Esophagus squamous epithelium (tissue), 5 donors: ENCODE measurements at regions not wholly inside any gene's neighbourhood (a gene's known extent, or its start where the extent isn't known, plus 50 kb on each side); places are given as distances from the start of the nearest gene placed in this dataset.

Experiments used
- DNase-seq: peaks from one replicate; lab custom pipeline; 2025; lab: John Stamatoyannopoulos, UW
- H3K27ac ChIP-seq, 4 donors: fragments of 200-600 bp; sonication (generic); one replicate each; pipeline ENCODE4 v1.5.1; 2016 to 2019; ENCODE audit warnings: mild to moderate bottlenecking in 1 of 4
- H3K27me3 ChIP-seq, 4 donors: fragments of 200-600 bp; sonication (generic); 1 replicate in 3 of 4; 2 replicates in 1 of 4; pipeline versions ENCODE4 v1.5.1 to v1.6.0; 2017 to 2021; ENCODE audit warnings: antibody characterized with exemption in 1 of 4
- H3K36me3 ChIP-seq, 3 donors: fragments of 200-600 bp; sonication (generic); one replicate each; pipeline ENCODE4 v1.5.1; 2016 to 2019
- H3K4me1 ChIP-seq, 3 donors: fragments of 200-600 bp; sonication (generic); one replicate each; pipeline ENCODE4 v1.5.1; 2017 to 2019
- H3K4me3 ChIP-seq, 4 donors: fragments of 200-600 bp; sonication (generic); 1 replicate in 3 of 4; 2 replicates in 1 of 4; pipeline ENCODE4 v1.5.1; 2016 to 2019; ENCODE audit warnings: mild to moderate bottlenecking in 2 of 4, moderate library complexity in 1 of 4
- H3K9me3 ChIP-seq, 3 donors: fragments of 200-600 bp; sonication (generic); one replicate each; pipeline ENCODE4 v1.5.1; 2016 to 2019
- POLR2A ChIP-seq, 4 donors: fragments of 450-650 bp; IDR thresholded peaks; one replicate each; pipeline ENCODE4 v1.6.1; 2017; ENCODE audit warnings: antibody characterized with exemption in 4 of 4, mild to moderate bottlenecking in 4 of 4, moderate library complexity in 3 of 4
- WGBS, 2 donors: methylation state at CpG; one replicate each; pipeline ENCODE4 v1.1.5; 2018; 5-methylcytosine and 5-hydroxymethylcytosine counted together
- intact Hi-C: fragments of 100-400 bp; cut with DNase I; formaldehyde crosslinking; loops from one replicate; pipeline ENCODE4 v1.15.0; 2022
- TF ChIP-seq, protein P1 (sequence below), 6 experiments: fragments of 450-650 bp in 4 of 6; fragments of 200-600 bp in 2 of 6; sonication (generic) in 2 of 6; IDR thresholded peaks; one replicate each; pipeline ENCODE4 v1.5.1; 2016 to 2019; ENCODE audit warnings: antibody characterized with exemption in 6 of 6, mild to moderate bottlenecking in 4 of 6, moderate library complexity in 4 of 6
- donor health status: DM: yes; HTN: yes; CAD: no.

DNA sequence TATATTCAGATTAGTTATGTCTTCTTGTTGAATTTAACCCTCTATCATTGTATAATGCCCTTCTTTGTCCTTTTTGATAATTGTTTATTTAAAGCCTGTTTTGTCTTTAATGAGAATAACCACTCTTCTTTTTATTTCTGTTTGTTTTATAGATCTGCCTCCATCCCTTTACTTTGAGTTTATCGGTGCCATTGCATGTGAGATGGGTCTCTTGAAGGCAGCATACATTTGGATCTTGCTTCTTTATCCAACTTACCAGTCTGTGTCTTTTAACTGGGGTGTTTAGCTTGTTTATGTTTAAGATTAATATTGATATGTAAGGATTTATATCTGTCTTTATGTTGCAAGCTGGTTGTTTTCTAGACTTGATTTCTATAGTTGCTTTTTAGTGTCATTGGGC, 115.8 kb downstream of the RTL3 start:
- Histone ChIP-seq H3K27me3 (no peaks in the 10 kb centered on the region), H3K4me3 (no peak overlapping the region), H3K27ac (no peak overlapping the region), H3K9me3 (no peaks in the 10 kb centered on the region), H3K36me3 (no peaks in the 10 kb centered on the region), H3K4me1 (no peaks in the 10 kb centered on the region)
- intact Hi-C loops = no loop called here
- no peak for DNase-seq
- WGBS, 2 donors = 73 to 83% methylated on average over 1 of the region's 1 CpG
- no peak for TF ChIP-seq POLR2A (IDR thresholded peaks at IDR 0.05)
- TF ChIP-seq, protein P1, sequence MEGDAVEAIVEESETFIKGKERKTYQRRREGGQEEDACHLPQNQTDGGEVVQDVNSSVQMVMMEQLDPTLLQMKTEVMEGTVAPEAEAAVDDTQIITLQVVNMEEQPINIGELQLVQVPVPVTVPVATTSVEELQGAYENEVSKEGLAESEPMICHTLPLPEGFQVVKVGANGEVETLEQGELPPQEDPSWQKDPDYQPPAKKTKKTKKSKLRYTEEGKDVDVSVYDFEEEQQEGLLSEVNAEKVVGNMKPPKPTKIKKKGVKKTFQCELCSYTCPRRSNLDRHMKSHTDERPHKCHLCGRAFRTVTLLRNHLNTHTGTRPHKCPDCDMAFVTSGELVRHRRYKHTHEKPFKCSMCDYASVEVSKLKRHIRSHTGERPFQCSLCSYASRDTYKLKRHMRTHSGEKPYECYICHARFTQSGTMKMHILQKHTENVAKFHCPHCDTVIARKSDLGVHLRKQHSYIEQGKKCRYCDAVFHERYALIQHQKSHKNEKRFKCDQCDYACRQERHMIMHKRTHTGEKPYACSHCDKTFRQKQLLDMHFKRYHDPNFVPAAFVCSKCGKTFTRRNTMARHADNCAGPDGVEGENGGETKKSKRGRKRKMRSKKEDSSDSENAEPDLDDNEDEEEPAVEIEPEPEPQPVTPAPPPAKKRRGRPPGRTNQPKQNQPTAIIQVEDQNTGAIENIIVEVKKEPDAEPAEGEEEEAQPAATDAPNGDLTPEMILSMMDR (IDR thresholded peaks at IDR 0.05) = no peak

DNA sequence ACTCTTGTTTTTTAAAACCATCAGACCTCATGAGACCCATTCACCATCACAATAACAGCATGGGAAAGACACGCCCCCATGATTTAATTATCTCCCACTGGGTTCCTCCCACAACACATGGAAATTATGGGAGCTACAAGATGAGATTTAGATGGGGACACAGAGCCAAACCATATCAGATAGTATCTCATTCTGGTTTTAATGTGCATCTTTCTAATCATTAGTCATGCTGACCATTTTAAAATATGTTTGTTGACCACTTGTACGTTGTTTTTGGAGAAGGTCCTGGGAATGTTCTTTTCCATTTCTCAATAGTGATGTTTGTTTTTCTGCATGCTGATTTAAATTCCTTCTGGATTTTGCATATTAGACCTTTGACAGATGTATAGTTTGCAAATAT, 119.0 kb downstream of the RTL3 start:
- Histone ChIP-seq H3K36me3 (no peaks in the 10 kb centered on the region), H3K4me1 (no peaks in the 10 kb centered on the region), H3K27ac (no peak overlapping the region), H3K27me3 (no peaks in the 10 kb centered on the region), H3K9me3 (no peaks in the 10 kb centered on the region), H3K4me3 (no peak overlapping the region)
- intact Hi-C loops = no loop called here
- WGBS, 2 donors = 74 to 93% methylated on average over 1 to 2 of the region's 2 CpGs
- no peak for DNase-seq
- TF ChIP-seq, protein P1 (IDR thresholded peaks at IDR 0.05) = no peak
- no peak for TF ChIP-seq POLR2A (IDR thresholded peaks at IDR 0.05)

DNA sequence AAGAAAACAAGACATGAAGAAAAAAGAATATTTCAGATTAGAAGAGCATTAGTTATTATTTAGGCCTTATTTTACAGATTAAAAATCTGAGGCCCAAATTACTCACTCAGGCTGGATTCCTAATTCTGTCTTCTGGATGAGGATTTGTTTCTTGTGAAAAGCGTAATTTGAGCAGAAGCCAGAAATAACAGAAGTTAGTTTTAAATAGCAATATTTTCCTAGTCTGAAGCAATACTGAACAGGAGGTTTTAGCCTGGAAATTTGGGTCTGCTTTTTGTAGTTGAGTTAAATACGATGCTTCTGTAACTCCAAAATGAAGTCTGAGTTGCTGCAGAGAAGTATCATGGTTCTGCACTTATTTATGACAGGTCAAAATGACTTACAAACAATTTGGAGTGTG, 124.9 kb downstream of the RTL3 start:
- H3K36me3 ChIP-seq = no peaks in the 10 kb centered on the region
- intact Hi-C loops = no loop called here
- no peak for DNase-seq
- no peak overlapping the region for H3K27ac ChIP-seq
- H3K27me3 ChIP-seq = no peaks in the 10 kb centered on the region
- peaks cover 0 to 6% (median 0%) of the 10 kb centered on the region in 3 donors for H3K4me1 ChIP-seq
- WGBS, 2 donors = 64 to 77% methylated on average over 2 of the region's 2 CpGs
- H3K9me3 ChIP-seq = no peaks in the 10 kb centered on the region
- no peak overlapping the region for H3K4me3 ChIP-seq
- no peak for TF ChIP-seq POLR2A (IDR thresholded peaks at IDR 0.05)
- TF ChIP-seq, protein P1 (IDR thresholded peaks at IDR 0.05) = no peak

DNA sequence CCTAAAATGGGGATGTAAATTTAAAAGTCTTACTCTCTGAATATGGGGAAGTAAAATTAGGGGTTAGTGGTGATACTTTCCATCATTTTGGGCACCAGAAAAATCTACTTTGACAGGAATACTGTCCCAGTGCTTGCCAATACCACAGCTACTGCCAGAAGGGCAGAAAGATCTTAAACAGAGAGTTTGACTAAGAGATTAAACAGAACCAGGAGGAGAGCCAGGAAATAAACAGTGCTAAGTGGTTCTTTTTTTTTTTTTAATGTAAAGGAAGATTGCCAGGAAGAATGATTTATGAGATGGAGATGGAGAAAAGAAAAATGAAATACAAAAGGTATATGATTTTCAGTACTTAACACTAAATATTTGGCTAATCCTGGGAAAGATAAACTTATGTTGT, 126.8 kb downstream of the RTL3 start:
- TF ChIP-seq, protein P1 (IDR thresholded peaks at IDR 0.05) = no peak
- TF ChIP-seq POLR2A (IDR thresholded peaks at IDR 0.05) = no peak
- no peak for DNase-seq
- H3K4me1 ChIP-seq = peaks cover 0 to 6% (median 0%) of the 10 kb centered on the region in 3 donors
- H3K27ac ChIP-seq = no peak overlapping the region
- H3K4me3 ChIP-seq = no peak overlapping the region
- no peaks in the 10 kb centered on the region for H3K9me3 ChIP-seq
- intact Hi-C loops = no loop called here
- H3K27me3 ChIP-seq = no peaks in the 10 kb centered on the region
- H3K36me3 ChIP-seq = no peaks in the 10 kb centered on the region

DNA sequence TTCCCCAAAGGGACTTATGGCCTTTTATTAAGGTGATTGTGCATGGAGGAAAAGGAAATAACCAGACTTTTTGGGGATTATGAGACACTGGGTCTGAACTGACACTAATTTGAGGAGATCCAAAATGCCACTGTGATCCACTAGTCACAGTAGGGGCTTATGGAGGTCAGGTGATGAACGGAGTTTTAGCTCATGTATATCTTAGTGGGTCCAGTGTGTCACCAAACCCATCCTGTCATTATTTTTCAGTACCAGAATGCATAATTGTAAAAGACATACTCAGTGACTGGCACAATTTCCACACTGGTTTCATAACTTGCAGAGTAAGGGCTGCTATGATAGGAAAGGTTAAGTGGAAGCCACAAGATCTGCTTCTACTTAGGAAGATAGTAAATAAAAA, 131.3 kb downstream of the RTL3 start:
- no peaks in the 10 kb centered on the region for H3K9me3 ChIP-seq
- no peaks in the 10 kb centered on the region for H3K36me3 ChIP-seq
- 71% methylated on average over 1 of the region's 1 CpG; no CpG with 5 or more reads in 1 of the 2 donors for WGBS, 2 donors
- no peak for TF ChIP-seq POLR2A (IDR thresholded peaks at IDR 0.05)
- TF ChIP-seq, protein P1 (IDR thresholded peaks at IDR 0.05) = no peak
- H3K4me1 ChIP-seq = peaks cover 0 to 6% (median 0%) of the 10 kb centered on the region in 3 donors
- H3K4me3 ChIP-seq = no peak overlapping the region
- H3K27me3 ChIP-seq = no peaks in the 10 kb centered on the region
- H3K27ac ChIP-seq = no peak overlapping the region
- DNase-seq = no peak
- intact Hi-C loops = no loop called here
